Activated CD8-positive, alpha-beta memory T cell treated with anti-CD3 and anti-CD28 coated beads for 4 hours (primary cell): ENCODE measurements at regions not wholly inside any gene's neighbourhood (a gene's known extent, or its start where the extent isn't known, plus 50 kb on each side); places are given as distances from the start of the nearest gene placed in this dataset.

ENCODE experiments used
- DNase-seq, 2 donors: peaks; one replicate each; pipeline ENCODE4 v3.0.0-alpha.2; 2020; ENCODE audit warnings: low read depth in 2 of 2

GRCh38 chr22:47607486-47607885 lies 845.0 kb downstream of the TBC1D22A start:
- no peak for DNase-seq

GRCh38 chr22:47606426-47606825 lies 844.0 kb downstream of the TBC1D22A start:
- no peak for DNase-seq

GRCh38 chr22:47605886-47606285 lies 843.4 kb downstream of the TBC1D22A start:
- no peak for DNase-seq

- no peak for DNase-seq
Observed at GRCh38 chr22:47605441-47605840, 843.0 kb downstream of the TBC1D22A start.

GRCh38 chr22:47604563-47604962 lies 842.1 kb downstream of the TBC1D22A start:
- DNase-seq: no peak

- DNase-seq: no peak
Observed at GRCh38 chr22:47602732-47603131, 840.3 kb downstream of the TBC1D22A start.

- DNase-seq: no peak
Observed at GRCh38 chr22:47601666-47602065, 839.2 kb downstream of the TBC1D22A start.

- no peak for DNase-seq
Observed at GRCh38 chr22:47600791-47601625, 838.6 kb downstream of the TBC1D22A start.

GRCh38 chr22:47600281-47600680 lies 837.8 kb downstream of the TBC1D22A start:
- DNase-seq: no peak

GRCh38 chr22:47599753-47600152 lies 837.3 kb downstream of the TBC1D22A start:
- DNase-seq: no peak

GRCh38 chr22:47598864-47599263 lies 836.4 kb downstream of the TBC1D22A start:
- no peak for DNase-seq

GRCh38 chr22:47597041-47597440 lies 834.6 kb downstream of the TBC1D22A start:
- no peak for DNase-seq

GRCh38 chr22:47596176-47596690 lies 833.8 kb downstream of the TBC1D22A start:
- no peak for DNase-seq

GRCh38 chr22:47594836-47595521 lies 832.5 kb downstream of the TBC1D22A start:
- DNase-seq: no peak

- no peak for DNase-seq
Observed at GRCh38 chr22:47593911-47594311, 831.5 kb downstream of the TBC1D22A start.

- no peak for DNase-seq
Observed at GRCh38 chr22:47593291-47593690, 830.8 kb downstream of the TBC1D22A start.

GRCh38 chr22:47592791-47593190 lies 830.3 kb downstream of the TBC1D22A start:
- no peak for DNase-seq

GRCh38 chr22:47591709-47592108 lies 829.3 kb downstream of the TBC1D22A start:
- no peak for DNase-seq

- DNase-seq: no peak
Observed at GRCh38 chr22:47591016-47591415, 828.6 kb downstream of the TBC1D22A start.

- DNase-seq: no peak
Observed at GRCh38 chr22:47589271-47590250, 827.1 kb downstream of the TBC1D22A start.

- no peak for DNase-seq
Observed at GRCh38 chr22:47588578-47588960, 826.1 kb downstream of the TBC1D22A start.
